DND-41 (cell line): ENCODE measurements at regions not wholly inside any gene's neighbourhood (a gene's known extent, or its start where the extent isn't known, plus 50 kb on each side); places are given as distances from the start of the nearest gene placed in this dataset.

Source experiments
- ATAC-seq: fragments of 200-7000 bp; cut with Tn5 transposase; 3 replicates; pipeline ENCODE4 v1.9.1; 2021; ENCODE audit warnings: low read depth; ENCODE audit not compliant: insufficient read depth
- DNase-seq: peaks from one replicate; pipeline ENCODE4 v3.0.0-alpha.2; 2020
- H2AFZ ChIP-seq: 2 replicates; pipeline ENCODE4 v1.6.0; 2012; ENCODE audit warnings: low read depth, low read length
- H3K27ac ChIP-seq: 2 replicates; pipeline ENCODE4 v1.5.1; 2012; ENCODE audit warnings: low read length, inconsistent platforms
- H3K27me3 ChIP-seq: fragments of 200-600 bp; sonication (generic); 2 replicates; pipeline ENCODE4 v1.6.0; 2012; ENCODE audit warnings: low read length, mild to moderate bottlenecking, inconsistent platforms; ENCODE audit not compliant: insufficient read depth, poor library complexity
- H3K36me3 ChIP-seq: 2 replicates; pipeline ENCODE4 v1.5.1; 2012; ENCODE audit warnings: low read length, inconsistent platforms; ENCODE audit not compliant: insufficient read depth
- H3K4me1 ChIP-seq: 2 replicates; pipeline ENCODE4 v1.5.1; 2012; ENCODE audit warnings: mild to moderate bottlenecking, low read length; ENCODE audit not compliant: insufficient read depth
- H3K4me2 ChIP-seq: 2 replicates; pipeline ENCODE4 v1.6.0; 2012; ENCODE audit warnings: mild to moderate bottlenecking, moderate library complexity, low read length, inconsistent platforms; ENCODE audit not compliant: insufficient read depth
- H3K4me3 ChIP-seq, 2 experiments: fragments of 200-600 bp in 1 of 2; shearing (Covaris generic) in 1 of 2; 2 replicates each; pipeline ENCODE4 v1.5.1; 2012 to 2016; ENCODE audit warnings: inconsistent platforms in 2 of 2, low read length in 2 of 2, mild to moderate bottlenecking in 2 of 2, low read depth in 1 of 2, moderate library complexity in 1 of 2
- H3K79me2 ChIP-seq: 2 replicates; pipeline ENCODE4 v1.6.0; 2012; ENCODE audit warnings: low read length, inconsistent platforms; ENCODE audit not compliant: insufficient read depth
- H3K9ac ChIP-seq: 2 replicates; pipeline ENCODE4 v1.6.0; 2012; ENCODE audit warnings: low read depth, mild to moderate bottlenecking, inconsistent platforms, low read length, moderate library complexity
- H3K9me3 ChIP-seq: 2 replicates; pipeline ENCODE4 v1.5.1; 2012; ENCODE audit warnings: low read length, moderate library complexity, mild to moderate bottlenecking, inconsistent platforms; ENCODE audit not compliant: insufficient read depth, severe bottlenecking
- H4K20me1 ChIP-seq: 2 replicates; pipeline ENCODE4 v1.6.0; 2012; ENCODE audit warnings: low read length; ENCODE audit not compliant: insufficient read depth
- CTCF ChIP-seq: IDR thresholded peaks from 2 replicates; pipeline ENCODE4 v1.5.1; 2012; ENCODE audit warnings: borderline replicate concordance, low read length, moderate library complexity, mild to moderate bottlenecking; ENCODE audit not compliant: poor library complexity, severe bottlenecking; ENCODE audit errors: extremely low read depth
- EZH2 ChIP-seq: IDR thresholded peaks from 3 replicates; pipeline ENCODE4 v1.6.1; 2012; ENCODE audit warnings: borderline replicate concordance, low read depth, mild to moderate bottlenecking, moderate library complexity, low read length, inconsistent platforms; ENCODE audit not compliant: severe bottlenecking

DNA sequence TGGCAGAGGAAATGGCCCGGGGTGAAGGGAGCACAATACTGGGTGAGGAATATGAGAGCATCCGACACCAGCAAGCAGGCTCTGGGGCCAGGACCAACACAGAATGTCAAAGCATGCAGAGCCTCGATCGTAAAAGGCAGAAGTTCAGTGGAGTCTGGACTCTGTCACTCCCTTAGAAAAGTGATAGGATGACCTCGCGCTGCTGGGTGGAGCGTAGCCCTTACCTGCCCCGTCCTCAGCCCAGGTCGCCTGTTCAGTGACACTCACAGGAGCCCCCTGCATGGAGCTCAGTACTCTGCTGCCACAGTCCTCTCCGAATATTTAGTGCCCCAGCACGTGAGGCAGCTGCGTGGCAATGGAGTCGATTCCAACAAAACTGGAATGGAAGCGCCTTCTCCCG, 236.7 kb upstream of the MYT1L start:
- TF ChIP-seq CTCF (no peak), EZH2 (no peak)
- H3K27ac ChIP-seq: no peak overlapping the region
- H3K4me3 ChIP-seq: no peak overlapping the region
- H3K9me3 ChIP-seq: peaks cover 3% of the 10 kb centered on the region
- no peaks in the 10 kb centered on the region for H3K27me3 ChIP-seq
- no peaks in the 10 kb centered on the region for H3K4me1 ChIP-seq
- H2AFZ ChIP-seq: no peak overlapping the region
- H3K9ac ChIP-seq: no peak overlapping the region
- H4K20me1 ChIP-seq: no peaks in the 10 kb centered on the region
- no peaks in the 10 kb centered on the region for H3K79me2 ChIP-seq
- DNase-seq (no peak), ATAC-seq (no peak)
- no peaks in the 10 kb centered on the region for H3K36me3 ChIP-seq
- no peak overlapping the region for H3K4me2 ChIP-seq

DNA sequence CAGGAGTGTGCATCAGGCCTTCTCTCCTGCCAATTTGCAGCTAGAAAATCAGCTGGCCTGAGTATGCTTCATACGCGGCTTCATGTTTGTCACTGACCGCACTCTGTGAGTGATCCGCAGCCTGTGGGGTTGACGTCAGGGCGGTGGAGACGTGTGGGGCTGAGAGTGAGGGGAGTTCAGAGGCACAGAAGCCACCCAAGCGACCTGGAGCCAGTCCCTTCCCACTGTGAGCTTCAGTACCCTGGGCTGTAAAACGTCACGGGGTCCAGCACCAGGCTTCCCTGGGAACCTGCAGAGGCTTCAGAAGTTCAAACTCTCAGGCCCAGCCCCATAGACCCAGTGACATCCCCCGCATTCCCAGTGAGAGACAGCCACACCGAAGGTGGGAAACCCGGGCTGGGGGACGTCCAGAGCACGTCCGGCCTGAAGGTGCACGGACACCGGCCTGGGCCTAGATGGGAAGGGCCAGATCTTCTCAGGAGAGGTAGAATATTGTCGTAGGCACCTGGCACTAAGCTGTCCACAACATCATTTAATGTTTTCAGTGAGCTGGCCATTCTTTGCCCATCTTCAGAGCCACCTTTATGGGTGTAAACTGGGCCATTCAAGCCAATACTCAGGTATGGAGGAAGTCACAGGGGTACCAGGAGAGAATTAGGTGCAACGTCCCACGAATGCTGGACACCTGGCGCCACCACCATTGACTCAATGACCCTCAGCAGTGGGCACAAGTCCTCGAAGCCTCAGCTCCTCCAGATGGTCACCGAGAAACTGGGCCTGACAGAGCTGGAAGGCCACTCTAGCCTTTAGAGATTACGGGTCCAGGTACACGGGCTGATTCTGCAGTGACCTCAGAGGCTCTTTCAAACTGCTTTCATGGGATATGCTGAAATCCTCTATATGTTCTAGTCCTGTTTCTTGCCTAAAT, 235.6 kb upstream of the MYT1L start:
- H3K9ac ChIP-seq: no peak overlapping the region
- no peaks in the 10 kb centered on the region for H3K9me3 ChIP-seq
- no peaks in the 10 kb centered on the region for H3K79me2 ChIP-seq
- no peak overlapping the region for H3K4me3 ChIP-seq
- no peak for ATAC-seq
- no peaks in the 10 kb centered on the region for H3K27me3 ChIP-seq
- no peak overlapping the region for H3K27ac ChIP-seq
- H2AFZ ChIP-seq: no peak overlapping the region
- TF ChIP-seq EZH2 (no peak), CTCF (no peak)
- no peak for DNase-seq
- H3K36me3 ChIP-seq: no peaks in the 10 kb centered on the region
- H3K4me2 ChIP-seq: no peak overlapping the region
- no peaks in the 10 kb centered on the region for H4K20me1 ChIP-seq
- H3K4me1 ChIP-seq: no peaks in the 10 kb centered on the region

- Histone ChIP-seq H2AFZ (no peak overlapping the region), H3K4me1 (no peaks in the 10 kb centered on the region), H3K27ac (no peak overlapping the region), H3K9me3 (no peaks in the 10 kb centered on the region), H3K4me3 (no peak overlapping the region), H3K79me2 (no peaks in the 10 kb centered on the region), H4K20me1 (no peaks in the 10 kb centered on the region), H3K9ac (no peak overlapping the region), H3K4me2 (no peak overlapping the region), H3K27me3 (no peaks in the 10 kb centered on the region), H3K36me3 (no peaks in the 10 kb centered on the region)
- TF ChIP-seq CTCF: no peak
- DNase-seq (no peak), ATAC-seq (no peak)
Observed at GRCh38 chr2:2565671-2566070, 234.6 kb upstream of the MYT1L start.
